ENCODE measurements at regions not wholly inside any gene's neighbourhood (a gene's known extent, or its start where the extent isn't known, plus 50 kb on each side); places are given as distances from the start of the nearest gene placed in this dataset.

DNA sequence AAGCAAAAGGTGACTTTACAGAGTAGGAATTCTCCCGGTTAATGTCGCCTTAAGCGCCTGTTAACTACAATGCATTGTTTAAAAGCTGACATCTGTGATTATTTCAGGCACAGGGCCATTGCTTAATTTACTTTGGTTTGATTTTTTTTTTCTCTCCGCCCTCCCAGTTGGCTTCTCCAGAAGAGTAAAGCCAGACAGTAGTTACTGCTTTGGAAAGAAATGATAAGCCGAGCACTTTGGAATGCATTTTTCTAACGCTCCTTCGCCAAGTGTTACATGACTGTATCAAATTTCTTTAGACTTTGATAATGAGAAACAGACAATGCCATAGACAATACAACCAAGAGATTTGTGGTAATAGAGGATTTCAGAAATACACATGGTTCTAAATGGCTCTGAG is 383.0 kb upstream of the TENM3 start:
- no peak for DNase-seq (ENCODE audit: low read depth)
- TF ChIP-seq, protein P1, sequence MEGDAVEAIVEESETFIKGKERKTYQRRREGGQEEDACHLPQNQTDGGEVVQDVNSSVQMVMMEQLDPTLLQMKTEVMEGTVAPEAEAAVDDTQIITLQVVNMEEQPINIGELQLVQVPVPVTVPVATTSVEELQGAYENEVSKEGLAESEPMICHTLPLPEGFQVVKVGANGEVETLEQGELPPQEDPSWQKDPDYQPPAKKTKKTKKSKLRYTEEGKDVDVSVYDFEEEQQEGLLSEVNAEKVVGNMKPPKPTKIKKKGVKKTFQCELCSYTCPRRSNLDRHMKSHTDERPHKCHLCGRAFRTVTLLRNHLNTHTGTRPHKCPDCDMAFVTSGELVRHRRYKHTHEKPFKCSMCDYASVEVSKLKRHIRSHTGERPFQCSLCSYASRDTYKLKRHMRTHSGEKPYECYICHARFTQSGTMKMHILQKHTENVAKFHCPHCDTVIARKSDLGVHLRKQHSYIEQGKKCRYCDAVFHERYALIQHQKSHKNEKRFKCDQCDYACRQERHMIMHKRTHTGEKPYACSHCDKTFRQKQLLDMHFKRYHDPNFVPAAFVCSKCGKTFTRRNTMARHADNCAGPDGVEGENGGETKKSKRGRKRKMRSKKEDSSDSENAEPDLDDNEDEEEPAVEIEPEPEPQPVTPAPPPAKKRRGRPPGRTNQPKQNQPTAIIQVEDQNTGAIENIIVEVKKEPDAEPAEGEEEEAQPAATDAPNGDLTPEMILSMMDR (conservative IDR thresholded peaks at IDR 0.05; ENCODE audit: low read depth, low read length) = no peak
- no peak overlapping the region for H3K4me3 ChIP-seq (ENCODE audit: low read depth, low read length)

DNA sequence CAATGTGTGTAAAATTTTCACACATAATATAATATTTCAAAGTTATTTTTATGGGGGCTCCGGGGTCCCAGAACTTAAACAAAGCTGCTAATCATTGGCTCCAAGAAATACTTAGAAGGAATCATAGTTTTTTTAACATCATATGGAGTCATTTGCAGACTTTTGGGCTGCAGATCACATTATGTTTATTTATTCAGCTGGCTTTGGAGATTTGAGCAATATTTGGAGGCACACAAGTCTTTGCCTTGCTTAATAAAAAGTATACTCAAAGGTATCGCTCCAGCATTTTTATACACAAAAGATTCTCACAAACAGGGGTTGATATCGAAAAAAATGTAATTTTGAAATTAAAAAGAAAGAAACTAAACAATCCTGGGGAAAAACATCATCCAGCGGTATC is 382.5 kb upstream of the TENM3 start:
- TF ChIP-seq, protein P1 (conservative IDR thresholded peaks at IDR 0.05; ENCODE audit: low read depth, low read length) = no peak
- no peak for DNase-seq (ENCODE audit: low read depth)
- no peak overlapping the region for H3K4me3 ChIP-seq (ENCODE audit: low read depth, low read length)

DNA sequence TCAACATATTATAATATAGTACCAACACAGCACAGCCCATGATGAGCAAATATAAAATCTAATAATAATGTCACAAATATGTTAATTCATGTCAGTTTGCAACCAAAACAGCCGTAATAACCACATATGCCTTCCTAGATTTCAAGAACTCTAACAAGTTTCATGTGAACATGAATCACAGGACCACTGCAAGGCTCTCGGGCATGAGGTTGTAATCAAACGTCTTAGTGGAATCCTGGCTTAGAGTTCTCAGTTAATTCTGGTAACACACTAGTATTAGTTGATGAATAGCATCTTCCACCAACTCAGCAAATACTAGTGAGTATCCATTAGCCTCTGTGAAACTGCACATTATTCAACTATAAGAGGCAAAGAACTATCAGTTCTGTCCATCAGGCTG is 379.3 kb upstream of the TENM3 start:
- TF ChIP-seq, protein P1 (conservative IDR thresholded peaks at IDR 0.05; ENCODE audit: low read depth, low read length) = no peak
- DNase-seq (ENCODE audit: low read depth) = no peak
- no peak overlapping the region for H3K4me3 ChIP-seq (ENCODE audit: low read depth, low read length)

DNA sequence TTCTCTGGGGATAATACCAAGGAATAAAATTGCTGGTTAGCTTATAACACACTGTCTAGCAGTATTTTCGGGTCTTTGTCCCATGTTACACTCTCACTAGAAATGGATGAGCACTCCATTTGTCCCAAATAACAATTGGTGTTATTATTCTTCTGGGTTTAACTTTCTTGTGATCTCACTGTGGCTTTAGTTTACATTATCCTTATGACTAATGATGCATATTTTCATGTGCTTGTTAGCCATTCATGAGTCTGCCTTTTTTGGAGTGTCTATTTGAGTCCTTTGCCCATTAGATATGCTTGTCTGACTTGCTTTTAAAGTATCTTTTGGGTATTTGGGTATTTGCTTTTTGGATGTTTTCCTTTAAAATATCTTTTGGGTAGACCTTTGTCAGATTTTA is 372.9 kb upstream of the TENM3 start:
- no peak overlapping the region for H3K4me3 ChIP-seq (ENCODE audit: low read depth, low read length)
- TF ChIP-seq, protein P1 (conservative IDR thresholded peaks at IDR 0.05; ENCODE audit: low read depth, low read length) = no peak
- DNase-seq (ENCODE audit: low read depth) = no peak

DNA sequence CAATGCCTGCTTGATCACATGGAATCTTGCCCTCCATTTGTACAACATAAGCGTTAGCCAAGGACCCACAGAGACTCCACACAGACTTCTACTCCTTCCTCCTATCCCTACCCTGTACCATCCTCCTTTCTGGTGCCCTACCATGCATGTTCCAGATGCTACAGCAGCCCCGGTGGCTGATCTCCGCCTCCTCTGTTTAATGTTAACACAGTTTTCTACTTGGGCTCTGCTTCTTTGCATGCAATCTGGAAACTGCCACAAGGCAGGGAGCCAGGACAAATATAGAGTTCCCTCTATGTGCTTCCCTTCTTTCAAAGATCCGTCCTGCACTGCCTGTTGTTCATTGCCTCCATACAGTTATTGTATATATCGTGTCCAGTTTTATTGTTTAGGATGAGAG is 368.6 kb upstream of the TENM3 start:
- no peak for DNase-seq (ENCODE audit: low read depth)
- no peak overlapping the region for H3K4me3 ChIP-seq (ENCODE audit: low read depth, low read length)
- TF ChIP-seq, protein P1 (conservative IDR thresholded peaks at IDR 0.05; ENCODE audit: low read depth, low read length) = no peak

DNA sequence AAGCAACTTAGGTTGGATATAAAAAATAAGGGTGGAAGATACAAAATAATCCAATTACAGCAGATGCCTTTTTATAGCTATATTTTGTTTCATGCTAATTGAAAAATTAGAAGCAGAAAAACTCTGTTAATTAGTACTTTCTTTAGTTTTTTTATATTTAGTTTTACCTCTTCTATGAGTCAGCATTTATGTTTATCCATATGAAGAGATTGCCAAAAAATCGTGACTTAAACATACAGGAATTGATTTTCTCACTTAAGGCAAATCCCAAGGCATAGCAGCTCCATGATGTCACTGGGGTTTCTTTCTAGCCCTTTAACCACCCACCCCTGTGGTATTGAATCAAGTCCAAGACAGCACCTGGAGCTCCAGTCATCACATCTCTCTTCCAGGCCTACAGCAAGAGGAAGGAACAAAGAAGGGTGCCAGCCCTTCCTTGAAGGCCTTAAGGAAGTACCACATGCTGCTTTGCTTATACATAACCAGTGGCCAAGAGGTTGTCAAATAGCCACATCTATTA is 365.8 kb upstream of the TENM3 start:
- no peak for DNase-seq (ENCODE audit: low read depth)

DNA sequence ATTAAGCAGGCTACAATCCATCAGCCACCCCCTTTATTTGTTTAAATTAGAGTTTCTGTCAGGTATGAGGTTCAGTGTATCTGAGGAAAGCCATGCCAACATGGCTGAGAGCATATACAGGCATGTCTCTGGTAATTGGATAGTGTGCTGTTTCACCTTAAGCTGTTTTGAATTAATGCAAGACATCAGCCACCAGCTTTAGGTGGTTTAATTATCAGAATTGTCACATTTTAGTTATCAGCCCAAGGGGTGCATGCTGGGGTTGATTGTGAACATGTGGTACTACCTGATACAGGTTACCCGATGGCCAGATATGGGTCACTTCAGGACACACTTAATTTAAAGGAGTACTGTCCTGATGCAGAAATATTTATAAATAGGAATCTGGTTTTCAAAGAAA is 353.2 kb upstream of the TENM3 start:
- no peak for DNase-seq (ENCODE audit: low read depth)
- TF ChIP-seq, protein P1 (conservative IDR thresholded peaks at IDR 0.05; ENCODE audit: low read depth, low read length) = no peak
- no peak overlapping the region for H3K4me3 ChIP-seq (ENCODE audit: low read depth, low read length)

More for the DNA sequence above, 365.8 kb upstream of the TENM3 start:
- TF ChIP-seq, protein P1 (conservative IDR thresholded peaks at IDR 0.05; ENCODE audit: low read depth, low read length) = no peak
- no peak overlapping the region for H3K4me3 ChIP-seq (ENCODE audit: low read depth, low read length)

All from epithelial cell of proximal tubule (primary cell).